H1 (cell line): ENCODE measurements at regions not wholly inside any gene's neighbourhood (a gene's known extent, or its start where the extent isn't known, plus 50 kb on each side); places are given as distances from the start of the nearest gene placed in this dataset.

ENCODE experiments used
- CTCF ChIA-PET: fragments of 300-600 bp; sonication (Branson Sonifier 250); formaldehyde crosslinking; loops from one replicate; lab custom pipeline; 2021; ENCODE audit not compliant: partially characterized antibody; lab: Charles Lee
- POLR2A ChIA-PET: fragments of 300-600 bp; sonication (Branson Sonifier 250); formaldehyde crosslinking; loops from one replicate; lab custom pipeline; 2021; ENCODE audit warnings: inconsistent platforms; ENCODE audit not compliant: partially characterized antibody; lab: Charles Lee
- DNase-seq, 2 experiments: peaks; one replicate each; pipeline versions ENCODE4 v3.0.0 to v3.0.0-alpha.2; 2010 to 2022; ENCODE audit warnings: low spot score in 2 of 2, low read depth in 1 of 2, mixed read lengths in 1 of 2
- FAIRE-seq: peaks from 2 replicates; lab custom pipeline; 2011; peaks lifted over from hg19 to GRCh38; lab: Jason Lieb, UNC
- H2AFZ ChIP-seq: 2 replicates; pipeline ENCODE4 v1.8.1; 2012; ENCODE audit warnings: low read length, inconsistent platforms
- H2AK5ac ChIP-seq: 2 replicates; pipeline ENCODE4 v1.6.1; 2013; ENCODE audit warnings: low read depth, low read length
- H2BK120ac ChIP-seq: replicated peaks from 2 replicates; pipeline ENCODE3; 2013; ENCODE audit warnings: low read depth, low read length, inconsistent platforms
- H2BK12ac ChIP-seq: 2 replicates; pipeline ENCODE4 v1.6.1; 2013; ENCODE audit warnings: low read depth, low read length
- H2BK15ac ChIP-seq: 2 replicates; pipeline ENCODE4 v1.6.1; 2013; ENCODE audit warnings: low read length
- H2BK20ac ChIP-seq: 2 replicates; pipeline ENCODE4 v1.6.1; 2013; ENCODE audit warnings: low read length
- H2BK5ac ChIP-seq: 2 replicates; pipeline ENCODE4 v1.6.1; 2013; ENCODE audit warnings: low read depth, low read length
- H3K14ac ChIP-seq: 2 replicates; pipeline ENCODE4 v1.6.1; 2013; ENCODE audit warnings: inconsistent platforms; ENCODE audit not compliant: insufficient read length
- H3K18ac ChIP-seq: 2 replicates; pipeline ENCODE4 v1.6.1; 2013; ENCODE audit warnings: low read length; ENCODE audit errors: extremely low read depth
- H3K23ac ChIP-seq: 2 replicates; pipeline ENCODE4 v1.6.1; 2013; ENCODE audit warnings: inconsistent platforms; ENCODE audit not compliant: insufficient read length
- H3K23me2 ChIP-seq: 2 replicates; pipeline ENCODE4 v1.6.1; 2013; ENCODE audit warnings: low read depth, low read length
- H3K27ac ChIP-seq: 2 replicates; pipeline ENCODE4 v1.6.1; 2011; ENCODE audit warnings: low read depth, low read length, inconsistent platforms
- H3K27me3 ChIP-seq, 4 experiments: replicated peaks in 1 of 4; 1 replicate in 1 of 4; 2 replicates in 3 of 4; pipeline versions ENCODE4 v1.6.1 to v1.8.1; 2011 to 2013; ENCODE audit warnings: low read length in 3 of 4, mild to moderate bottlenecking in 3 of 4, inconsistent platforms in 2 of 4, mixed read lengths in 2 of 4, moderate library complexity in 1 of 4; ENCODE audit not compliant: control insufficient read depth in 3 of 4, insufficient read depth in 3 of 4; ENCODE audit errors: extremely low read depth in 1 of 4
- H3K36me3 ChIP-seq, 4 experiments: 2 replicates each; pipeline versions ENCODE4 v1.6.1 to v1.8.1; 2011 to 2013; ENCODE audit warnings: mild to moderate bottlenecking in 4 of 4, low read length in 3 of 4, moderate library complexity in 2 of 4, control low read depth in 1 of 4, inconsistent platforms in 1 of 4; ENCODE audit not compliant: insufficient read depth in 4 of 4, control insufficient read depth in 2 of 4
- H3K4ac ChIP-seq: replicated peaks from 2 replicates; pipeline ENCODE3; 2013; ENCODE audit warnings: low read length, low read depth, mixed read lengths, inconsistent platforms; ENCODE audit not compliant: insufficient read length
- H3K4me1 ChIP-seq, 4 experiments: replicated peaks in 1 of 4; 1 replicate in 1 of 4; 2 replicates in 3 of 4; pipeline versions ENCODE4 v1.6.1 to v1.8.1; 2011 to 2013; ENCODE audit warnings: low read length in 3 of 4, inconsistent platforms in 2 of 4, mixed read lengths in 1 of 4; ENCODE audit not compliant: insufficient read depth in 4 of 4, control insufficient read depth in 3 of 4
- H3K4me2 ChIP-seq, 2 experiments: 2 replicates each; pipeline versions ENCODE4 v1.6.1 to v1.8.1; 2011 to 2013; ENCODE audit warnings: low read depth in 2 of 2, low read length in 2 of 2, control low read depth in 1 of 2, inconsistent platforms in 1 of 2, mild to moderate bottlenecking in 1 of 2; ENCODE audit not compliant: insufficient read depth in 1 of 2
- H3K4me3 ChIP-seq, 4 experiments: fragments of 200-600, 300-600 bp in 1 of 4; sonication (generic), shearing (Covaris generic), sonication (Bioruptor Twin) in 1 of 4; 2 replicates each; pipeline versions ENCODE4 v1.5.1 to v1.8.1; 2011 to 2016; ENCODE audit warnings: low read length in 4 of 4, low read depth in 3 of 4, control low read depth in 2 of 4, inconsistent platforms in 2 of 4, mild to moderate bottlenecking in 2 of 4, mixed read lengths in 1 of 4, moderate library complexity in 1 of 4; ENCODE audit not compliant: insufficient read depth in 2 of 4; ENCODE audit errors: extremely low read depth in 1 of 4
- H3K56ac ChIP-seq: replicated peaks from 2 replicates; pipeline ENCODE3; 2013; ENCODE audit warnings: low read depth, mild to moderate bottlenecking, mixed read lengths, low read length, inconsistent platforms; ENCODE audit not compliant: insufficient read length
- H3K79me1 ChIP-seq: 2 replicates; pipeline ENCODE4 v1.6.1; 2013; ENCODE audit warnings: low read depth, low read length, control low read depth
- H3K79me2 ChIP-seq, 2 experiments: 2 replicates each; pipeline versions ENCODE4 v1.6.1 to v1.8.1; 2012 to 2013; ENCODE audit warnings: low read length in 2 of 2, mild to moderate bottlenecking in 2 of 2, inconsistent platforms in 1 of 2; ENCODE audit not compliant: insufficient read depth in 2 of 2, control insufficient read depth in 1 of 2
- H3K9ac ChIP-seq, 4 experiments: replicated peaks in 1 of 4; 1 replicate in 1 of 4; 2 replicates in 3 of 4; pipeline versions ENCODE4 v1.6.1 to v1.8.1; 2011 to 2013; ENCODE audit warnings: low read depth in 3 of 4, low read length in 3 of 4, control low read depth in 2 of 4, mild to moderate bottlenecking in 2 of 4, moderate library complexity in 2 of 4, inconsistent platforms in 1 of 4; ENCODE audit errors: extremely low read depth in 1 of 4
- H3K9me3 ChIP-seq, 2 experiments: 2 replicates each; pipeline versions ENCODE4 v1.6.1 to v1.8.1; 2012 to 2013; ENCODE audit warnings: mild to moderate bottlenecking in 2 of 2, moderate library complexity in 2 of 2, control low read depth in 1 of 2, inconsistent platforms in 1 of 2, low read depth in 1 of 2, low read length in 1 of 2, mixed read lengths in 1 of 2; ENCODE audit not compliant: insufficient read depth in 2 of 2
- H4K20me1 ChIP-seq, 2 experiments: replicated peaks in 1 of 2; 2 replicates each; pipeline versions ENCODE3 to v1.8.1; 2011 to 2013; ENCODE audit warnings: inconsistent platforms in 2 of 2, low read length in 2 of 2, mild to moderate bottlenecking in 1 of 2; ENCODE audit not compliant: insufficient read depth in 2 of 2, control insufficient read depth in 1 of 2
- H4K5ac ChIP-seq: 2 replicates; pipeline ENCODE4 v1.6.1; 2013; ENCODE audit warnings: low read length, low read depth, mixed read lengths, inconsistent platforms; ENCODE audit not compliant: insufficient read length
- H4K8ac ChIP-seq: 2 replicates; pipeline ENCODE4 v1.8.0; 2013; ENCODE audit warnings: mild to moderate bottlenecking, moderate library complexity, low read length, inconsistent platforms; ENCODE audit not compliant: insufficient read depth; ENCODE audit errors: extremely low read depth
- H4K91ac ChIP-seq: replicated peaks from 2 replicates; pipeline ENCODE3; 2013; ENCODE audit warnings: low read length, mixed read lengths, inconsistent platforms; ENCODE audit not compliant: insufficient read length
- BCL11A ChIP-seq, 2 experiments: IDR thresholded peaks; one replicate each; pipeline ENCODE4 v1.6.1; 2011; ENCODE audit warnings: low read depth in 2 of 2, low read length in 2 of 2, mild to moderate bottlenecking in 2 of 2
- CHD1 ChIP-seq: IDR thresholded peaks from 2 replicates; pipeline ENCODE4 v1.6.1; 2012; ENCODE audit warnings: low read depth, low read length, improper control_type of control experiment
- CHD2 ChIP-seq: IDR thresholded peaks from 2 replicates; pipeline ENCODE4 v1.6.1; 2012; ENCODE audit warnings: low read length, improper control_type of control experiment
- FOSL1 ChIP-seq: IDR thresholded peaks from 2 replicates; pipeline ENCODE4 v1.6.1; 2011; ENCODE audit warnings: mild to moderate bottlenecking, low read depth, low read length, moderate library complexity; ENCODE audit not compliant: insufficient read depth
- JUN ChIP-seq: IDR thresholded peaks from 2 replicates; pipeline ENCODE4 v1.6.1; 2011; ENCODE audit warnings: low read depth, mild to moderate bottlenecking, improper control_type of control experiment, low read length
- NANOG ChIP-seq: IDR thresholded peaks from 2 replicates; pipeline ENCODE4 v1.6.1; 2011; ENCODE audit warnings: low read length, low read depth, mild to moderate bottlenecking, inconsistent platforms; ENCODE audit not compliant: insufficient read depth, poor library complexity, severe bottlenecking
- PHF8 ChIP-seq: fragments of 200-600 bp; sonication (generic); conservative IDR thresholded peaks from 2 replicates; pipeline ENCODE4 v1.7.1; 2012; ENCODE audit warnings: low read depth, mild to moderate bottlenecking, inconsistent platforms, low read length, moderate library complexity
- SP2 ChIP-seq: IDR thresholded peaks from 2 replicates; pipeline ENCODE4 v1.6.1; 2012; ENCODE audit warnings: mild to moderate bottlenecking, low read length, inconsistent platforms
- SRF ChIP-seq: IDR thresholded peaks from 2 replicates; pipeline ENCODE4 v1.6.1; 2011; ENCODE audit warnings: mild to moderate bottlenecking, low read depth, low read length, moderate library complexity
- TAF1 ChIP-seq: IDR thresholded peaks from 2 replicates; pipeline ENCODE4 v1.6.1; 2011; ENCODE audit warnings: mild to moderate bottlenecking, low read depth, low read length
- TBP ChIP-seq: IDR thresholded peaks from 2 replicates; pipeline ENCODE4 v1.6.1; 2011; ENCODE audit warnings: low read depth, low read length, improper control_type of control experiment
- ZNF274 ChIP-seq: IDR thresholded peaks from 2 replicates; pipeline ENCODE4 v1.7.0; 2012; ENCODE audit warnings: low read length, borderline replicate concordance; ENCODE audit errors: extremely low read depth
- WGBS, 2 experiments: shearing (Covaris generic) in 1 of 2; methylation state at CpG; one replicate each; pipeline versions ENCODE4 v1.1.6 to v1.1.7; 2013 to 2015; ENCODE audit warnings: low lambda C conversion rate in 2 of 2, mixed read lengths in 2 of 2, inconsistent platforms in 1 of 2, low coverage in 1 of 2, missing lambda C conversion rate in 1 of 2; ENCODE audit not compliant: insufficient replicate concordance in 2 of 2, insufficient coverage in 1 of 2, insufficient read length in 1 of 2; ENCODE audit errors: extremely low coverage in 1 of 2, missing lambda C conversion rate in 1 of 2; 5-methylcytosine and 5-hydroxymethylcytosine counted together

GRCh38 chr16:9595393-9595792, 503.9 kb downstream of the HAPSTR1 start:
- Histone ChIP-seq H3K79me1 (no peaks in the 10 kb centered on the region), H3K4me3 (no peak overlapping the region), H3K79me2 (no peaks in the 10 kb centered on the region), H3K4me2 (no peak overlapping the region), H3K36me3 (no peaks in the 10 kb centered on the region), H4K8ac (no peak overlapping the region), H3K23me2 (no peaks in the 10 kb centered on the region), H3K4ac (no peak overlapping the region), H4K5ac (no peak overlapping the region), H3K18ac (no peak overlapping the region), H3K9ac (no peak overlapping the region), H2AK5ac (no peak overlapping the region), H3K56ac (no peak overlapping the region), H3K23ac (no peak overlapping the region), H3K9me3 (no peaks in the 10 kb centered on the region), H3K14ac (no peak overlapping the region), H2AFZ (no peak overlapping the region), H3K27ac (no peak overlapping the region), H3K27me3 (peaks cover 0 to 3% (median 0%) of the 10 kb centered on the region in 4 experiments; a peak in 1 of 7 replicates), H2BK5ac (no peak overlapping the region), H2BK120ac (no peak overlapping the region), H3K4me1 (0 out of 7 replicates have a peak, but pooled peaks cover 0 to under 1% (median 0%) of the 10 kb centered on the region in 4 experiments), H4K91ac (no peak overlapping the region), H2BK15ac (no peak overlapping the region), H2BK12ac (no peak overlapping the region), H4K20me1 (no peaks in the 10 kb centered on the region), H2BK20ac (no peak overlapping the region)
- TF ChIP-seq JUN (no peak), PHF8 (no peak), CHD2 (no peak), NANOG (no peak), CHD1 (no peak), FOSL1 (no peak), ZNF274 (no peak), SP2 (no peak), TBP (no peak), BCL11A (IDR thresholded peaks at IDR 0.05; ENCODE audit: low read depth in 2 of 2, low read length in 2 of 2) (no peak), SRF (no peak), TAF1 (no peak)
- DNase-seq (no peak), FAIRE-seq (no peak)
- CTCF ChIA-PET = no interaction called here
- 81% methylated on average over 3 of the region's 3 CpGs; no CpG with 5 or more reads in 1 of the 2 experiments for WGBS, 2 experiments
- POLR2A ChIA-PET = no interaction called here
